Transverse colon (tissue), 4 donors: ENCODE measurements at regions not wholly inside any gene's neighbourhood (a gene's known extent, or its start where the extent isn't known, plus 50 kb on each side); places are given as distances from the start of the nearest gene placed in this dataset.
A peak's percentile ranks its signal among the peaks of the same experiment; 100 is the strongest.

ENCODE experiments used
- DNase-seq: peaks from one replicate; pipeline ENCODE4 v3.0.0-alpha.2; 2019
- H3K27ac ChIP-seq, 4 donors: fragments of 200-600 bp; sonication (generic); 2 replicates each; pipeline ENCODE4 v1.5.1; 2016 to 2018; ENCODE audit warnings: inconsistent platforms in 4 of 4
- H3K27me3 ChIP-seq: fragments of 200-600 bp; sonication (generic); 2 replicates; pipeline ENCODE4 v1.5.1; 2017; ENCODE audit warnings: inconsistent platforms
- H3K36me3 ChIP-seq, 4 donors: fragments of 200-600 bp; sonication (generic); 2 replicates each; pipeline ENCODE4 v1.5.1; 2017 to 2019; ENCODE audit warnings: inconsistent platforms in 4 of 4
- H3K4me1 ChIP-seq, 4 donors: fragments of 200-600 bp; sonication (generic); 2 replicates each; pipeline ENCODE4 v1.5.1; 2017 to 2020; ENCODE audit warnings: inconsistent platforms in 4 of 4
- H3K4me3 ChIP-seq, 4 donors: fragments of 200-600 bp; sonication (generic); 1 replicate in 1 of 4; 2 replicates in 3 of 4; pipeline versions ENCODE4 v1.5.1 to v1.6.1; 2017 to 2019; ENCODE audit warnings: inconsistent platforms in 4 of 4
- H3K9me3 ChIP-seq, 2 donors: fragments of 200-600 bp; sonication (generic); 2 replicates each; pipeline ENCODE4 v1.5.1; 2017 to 2019; ENCODE audit warnings: inconsistent platforms in 2 of 2
- EP300 ChIP-seq: sonication (generic); formaldehyde crosslinking; IDR thresholded peaks from one replicate; pipeline ENCODE4 v1.6.1; 2017; ENCODE audit warnings: antibody characterized with exemption, low read depth
- POLR2A ChIP-seq: fragments of 450-650 bp; IDR thresholded peaks from one replicate; pipeline ENCODE4 v1.6.1; 2016; ENCODE audit warnings: antibody characterized with exemption, mild to moderate bottlenecking, moderate library complexity
- POLR2AphosphoS5 ChIP-seq, 3 donors: sonication (generic); formaldehyde crosslinking; IDR thresholded peaks; one replicate each; pipeline ENCODE4 v1.6.1; 2016; ENCODE audit warnings: antibody characterized with exemption in 3 of 3
- WGBS, 2 donors: methylation state at CpG; one replicate each; pipeline ENCODE4 v1.1.5; 2018; ENCODE audit warnings: low coverage in 1 of 2; 5-methylcytosine and 5-hydroxymethylcytosine counted together
- in situ Hi-C, 4 donors: fragments of 200-750 bp; cut with MboI; loops; one replicate each; pipeline versions ENCODE4 v1.15.0 to v1.15.1; 2017; ENCODE audit warnings: low sequenced_read_pairs in 3 of 4, low pct_ligation_motif_present in 1 of 4, low pct_unique_long_range_greater_than_20kb in 1 of 4
- intact Hi-C: fragments of 100-400 bp; cut with DNase I; formaldehyde crosslinking; loops from one replicate; pipeline ENCODE4 v1.15.1; 2023; ENCODE audit warnings: low total_unique reads
- TF ChIP-seq, protein P1 (sequence below), 5 experiments: fragments of 200-600 bp in 3 of 5; fragments of 450-650 bp in 2 of 5; sonication (generic) in 3 of 5; IDR thresholded peaks; 1 replicate in 2 of 5; 2 replicates in 3 of 5; pipeline ENCODE4 v1.5.1; 2016 to 2017; ENCODE audit warnings: antibody characterized with exemption in 5 of 5, inconsistent platforms in 3 of 5, mild to moderate bottlenecking in 2 of 5, moderate library complexity in 1 of 5

DNA sequence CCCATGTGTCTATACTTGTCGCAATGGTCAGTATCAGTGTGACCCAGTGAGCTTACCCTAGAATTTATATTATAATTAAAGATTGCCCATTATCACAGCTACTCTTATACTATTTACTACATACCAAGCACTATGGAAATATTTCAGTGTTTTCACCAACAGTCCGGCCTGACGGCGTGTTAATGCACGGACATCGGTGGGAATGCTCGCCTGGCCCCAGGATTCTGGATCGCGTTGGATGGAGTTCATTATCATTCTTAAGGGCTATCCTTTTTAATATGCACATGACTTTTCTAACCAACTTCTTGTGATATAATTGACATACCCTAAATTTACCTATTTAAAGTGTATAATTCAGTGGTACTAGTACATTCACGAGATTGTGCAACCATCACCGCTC, 51.8 kb upstream of the AFDN start:
- H3K4me3 ChIP-seq = no peak overlapping the region
- H3K27ac ChIP-seq = no peak overlapping the region
- no peaks in the 10 kb centered on the region for H3K9me3 ChIP-seq
- in situ Hi-C loops = no loop called here
- DNase-seq = no peak
- H3K4me1 ChIP-seq = peaks cover 0 to 17% (median 6%) of the 10 kb centered on the region in 4 donors
- WGBS, 2 donors = 97% methylated on average over 3 to 11 of the region's 11 CpGs
- intact Hi-C loops = no loop called here
- no peak for TF ChIP-seq POLR2A
- no peak for TF ChIP-seq POLR2AphosphoS5 (IDR thresholded peaks at IDR 0.05)
- no peak for TF ChIP-seq EP300
- TF ChIP-seq, protein P1, sequence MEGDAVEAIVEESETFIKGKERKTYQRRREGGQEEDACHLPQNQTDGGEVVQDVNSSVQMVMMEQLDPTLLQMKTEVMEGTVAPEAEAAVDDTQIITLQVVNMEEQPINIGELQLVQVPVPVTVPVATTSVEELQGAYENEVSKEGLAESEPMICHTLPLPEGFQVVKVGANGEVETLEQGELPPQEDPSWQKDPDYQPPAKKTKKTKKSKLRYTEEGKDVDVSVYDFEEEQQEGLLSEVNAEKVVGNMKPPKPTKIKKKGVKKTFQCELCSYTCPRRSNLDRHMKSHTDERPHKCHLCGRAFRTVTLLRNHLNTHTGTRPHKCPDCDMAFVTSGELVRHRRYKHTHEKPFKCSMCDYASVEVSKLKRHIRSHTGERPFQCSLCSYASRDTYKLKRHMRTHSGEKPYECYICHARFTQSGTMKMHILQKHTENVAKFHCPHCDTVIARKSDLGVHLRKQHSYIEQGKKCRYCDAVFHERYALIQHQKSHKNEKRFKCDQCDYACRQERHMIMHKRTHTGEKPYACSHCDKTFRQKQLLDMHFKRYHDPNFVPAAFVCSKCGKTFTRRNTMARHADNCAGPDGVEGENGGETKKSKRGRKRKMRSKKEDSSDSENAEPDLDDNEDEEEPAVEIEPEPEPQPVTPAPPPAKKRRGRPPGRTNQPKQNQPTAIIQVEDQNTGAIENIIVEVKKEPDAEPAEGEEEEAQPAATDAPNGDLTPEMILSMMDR (IDR thresholded peaks at IDR 0.05) = no peak
- H3K36me3 ChIP-seq = no peaks in the 10 kb centered on the region
- H3K27me3 ChIP-seq = no peaks in the 10 kb centered on the region

DNA sequence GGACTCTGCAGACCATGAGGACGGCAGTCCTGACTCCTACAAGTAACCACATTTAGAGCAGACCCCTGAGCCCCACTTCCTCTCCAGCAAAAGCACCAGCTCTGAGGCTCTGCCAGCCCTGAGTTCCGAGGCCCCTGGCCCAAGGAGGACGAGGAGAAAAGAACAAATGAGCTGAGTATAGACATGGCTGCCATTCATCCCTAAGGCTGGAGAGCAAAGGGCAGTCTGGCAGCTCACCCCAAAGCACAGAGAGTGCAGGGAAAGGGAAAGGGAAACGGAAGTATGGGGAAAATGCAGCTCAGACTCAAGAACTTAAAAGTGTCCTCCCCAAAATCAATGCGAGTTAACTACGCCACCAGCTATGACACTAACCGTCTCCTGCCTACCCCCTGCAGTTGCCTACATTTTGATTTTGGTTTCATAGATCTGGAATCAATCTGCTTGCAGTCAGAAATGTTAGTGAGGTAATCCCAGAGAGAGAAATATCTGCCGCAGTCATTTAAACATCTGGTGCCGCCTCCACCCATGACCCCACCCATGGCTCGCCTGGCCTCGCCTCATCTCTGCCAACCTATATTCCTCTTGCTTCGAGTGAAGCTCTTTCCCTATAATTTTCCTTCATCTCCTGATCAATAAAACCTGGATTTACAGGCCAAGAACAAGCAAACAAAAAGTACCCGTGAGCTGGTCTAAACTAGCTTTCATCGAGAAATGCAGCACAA, 49.6 kb upstream of the AFDN start:
- H3K9me3 ChIP-seq = no peaks in the 10 kb centered on the region
- DNase-seq = peak; percentile 48
- H3K27ac ChIP-seq = peak overlapping the region in 1 of 4 donors; percentile 55
- TF ChIP-seq, protein P1 (IDR thresholded peaks at IDR 0.05) = no peak
- TF ChIP-seq POLR2AphosphoS5 (IDR thresholded peaks at IDR 0.05) = no peak
- TF ChIP-seq EP300 = no peak
- TF ChIP-seq POLR2A = no peak
- intact Hi-C loops (no loop called here), in situ Hi-C loops (no loop called here)
- no peaks in the 10 kb centered on the region for H3K27me3 ChIP-seq
- no peak overlapping the region for H3K4me3 ChIP-seq
- no peaks in the 10 kb centered on the region for H3K36me3 ChIP-seq
- WGBS, 2 donors = 58 to 70% methylated on average over 12 to 14 of the region's 14 CpGs
- H3K4me1 ChIP-seq = peaks cover 0 to 17% (median 6%) of the 10 kb centered on the region in 4 donors
